ENCODE measurements at regions not wholly inside any gene's neighbourhood (a gene's known extent, or its start where the extent isn't known, plus 50 kb on each side); places are given as distances from the start of the nearest gene placed in this dataset.
A peak's percentile ranks its signal among the peaks of the same experiment; 100 is the strongest.

GRCh38 chr6:27161946-27162603 lies 85.4 kb upstream of the PRSS16 start:
- no peak for TF ChIP-seq EZH2phosphoT487 (conservative IDR thresholded peaks at IDR 0.05; ENCODE audit: low read length)
- TF ChIP-seq, protein P1, sequence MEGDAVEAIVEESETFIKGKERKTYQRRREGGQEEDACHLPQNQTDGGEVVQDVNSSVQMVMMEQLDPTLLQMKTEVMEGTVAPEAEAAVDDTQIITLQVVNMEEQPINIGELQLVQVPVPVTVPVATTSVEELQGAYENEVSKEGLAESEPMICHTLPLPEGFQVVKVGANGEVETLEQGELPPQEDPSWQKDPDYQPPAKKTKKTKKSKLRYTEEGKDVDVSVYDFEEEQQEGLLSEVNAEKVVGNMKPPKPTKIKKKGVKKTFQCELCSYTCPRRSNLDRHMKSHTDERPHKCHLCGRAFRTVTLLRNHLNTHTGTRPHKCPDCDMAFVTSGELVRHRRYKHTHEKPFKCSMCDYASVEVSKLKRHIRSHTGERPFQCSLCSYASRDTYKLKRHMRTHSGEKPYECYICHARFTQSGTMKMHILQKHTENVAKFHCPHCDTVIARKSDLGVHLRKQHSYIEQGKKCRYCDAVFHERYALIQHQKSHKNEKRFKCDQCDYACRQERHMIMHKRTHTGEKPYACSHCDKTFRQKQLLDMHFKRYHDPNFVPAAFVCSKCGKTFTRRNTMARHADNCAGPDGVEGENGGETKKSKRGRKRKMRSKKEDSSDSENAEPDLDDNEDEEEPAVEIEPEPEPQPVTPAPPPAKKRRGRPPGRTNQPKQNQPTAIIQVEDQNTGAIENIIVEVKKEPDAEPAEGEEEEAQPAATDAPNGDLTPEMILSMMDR (IDR thresholded peaks at IDR 0.05; ENCODE audit: insufficient read depth, low read length, poor library complexity, severe bottlenecking): peak; percentile 84
